Panc1 (cell line): ENCODE measurements at regions not wholly inside any gene's neighbourhood (a gene's known extent, or its start where the extent isn't known, plus 50 kb on each side); places are given as distances from the start of the nearest gene placed in this dataset.
A peak's percentile ranks its signal among the peaks of the same experiment; 100 is the strongest.

Experiments used
- POLR2AphosphoS5 ChIP-seq: IDR thresholded peaks from 2 replicates; pipeline ENCODE4 v1.6.1; 2012; ENCODE audit warnings: mild to moderate bottlenecking, low read depth, low read length, moderate library complexity
- TCF7L2 ChIP-seq: IDR thresholded peaks from 2 replicates; pipeline ENCODE4 v1.6.1; 2011; ENCODE audit warnings: mild to moderate bottlenecking, low read depth, low read length, inconsistent platforms
- TF ChIP-seq, protein P1 (sequence below): fragments of 450-650 bp; IDR thresholded peaks from 2 replicates; pipeline ENCODE4 v1.5.1; 2017; ENCODE audit warnings: mild to moderate bottlenecking
- TF ChIP-seq, protein P2 (sequence below), 2 experiments: IDR thresholded peaks; 2 replicates each; pipeline ENCODE4 v1.6.1; 2011 to 2012; ENCODE audit warnings: low read depth in 2 of 2, control low read depth in 1 of 2, low read length in 1 of 2, mild to moderate bottlenecking in 1 of 2, moderate library complexity in 1 of 2; ENCODE audit not compliant: insufficient read depth in 1 of 2

- TF ChIP-seq, protein P1, sequence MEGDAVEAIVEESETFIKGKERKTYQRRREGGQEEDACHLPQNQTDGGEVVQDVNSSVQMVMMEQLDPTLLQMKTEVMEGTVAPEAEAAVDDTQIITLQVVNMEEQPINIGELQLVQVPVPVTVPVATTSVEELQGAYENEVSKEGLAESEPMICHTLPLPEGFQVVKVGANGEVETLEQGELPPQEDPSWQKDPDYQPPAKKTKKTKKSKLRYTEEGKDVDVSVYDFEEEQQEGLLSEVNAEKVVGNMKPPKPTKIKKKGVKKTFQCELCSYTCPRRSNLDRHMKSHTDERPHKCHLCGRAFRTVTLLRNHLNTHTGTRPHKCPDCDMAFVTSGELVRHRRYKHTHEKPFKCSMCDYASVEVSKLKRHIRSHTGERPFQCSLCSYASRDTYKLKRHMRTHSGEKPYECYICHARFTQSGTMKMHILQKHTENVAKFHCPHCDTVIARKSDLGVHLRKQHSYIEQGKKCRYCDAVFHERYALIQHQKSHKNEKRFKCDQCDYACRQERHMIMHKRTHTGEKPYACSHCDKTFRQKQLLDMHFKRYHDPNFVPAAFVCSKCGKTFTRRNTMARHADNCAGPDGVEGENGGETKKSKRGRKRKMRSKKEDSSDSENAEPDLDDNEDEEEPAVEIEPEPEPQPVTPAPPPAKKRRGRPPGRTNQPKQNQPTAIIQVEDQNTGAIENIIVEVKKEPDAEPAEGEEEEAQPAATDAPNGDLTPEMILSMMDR, result peak; percentile 64
- TF ChIP-seq, protein P2, sequence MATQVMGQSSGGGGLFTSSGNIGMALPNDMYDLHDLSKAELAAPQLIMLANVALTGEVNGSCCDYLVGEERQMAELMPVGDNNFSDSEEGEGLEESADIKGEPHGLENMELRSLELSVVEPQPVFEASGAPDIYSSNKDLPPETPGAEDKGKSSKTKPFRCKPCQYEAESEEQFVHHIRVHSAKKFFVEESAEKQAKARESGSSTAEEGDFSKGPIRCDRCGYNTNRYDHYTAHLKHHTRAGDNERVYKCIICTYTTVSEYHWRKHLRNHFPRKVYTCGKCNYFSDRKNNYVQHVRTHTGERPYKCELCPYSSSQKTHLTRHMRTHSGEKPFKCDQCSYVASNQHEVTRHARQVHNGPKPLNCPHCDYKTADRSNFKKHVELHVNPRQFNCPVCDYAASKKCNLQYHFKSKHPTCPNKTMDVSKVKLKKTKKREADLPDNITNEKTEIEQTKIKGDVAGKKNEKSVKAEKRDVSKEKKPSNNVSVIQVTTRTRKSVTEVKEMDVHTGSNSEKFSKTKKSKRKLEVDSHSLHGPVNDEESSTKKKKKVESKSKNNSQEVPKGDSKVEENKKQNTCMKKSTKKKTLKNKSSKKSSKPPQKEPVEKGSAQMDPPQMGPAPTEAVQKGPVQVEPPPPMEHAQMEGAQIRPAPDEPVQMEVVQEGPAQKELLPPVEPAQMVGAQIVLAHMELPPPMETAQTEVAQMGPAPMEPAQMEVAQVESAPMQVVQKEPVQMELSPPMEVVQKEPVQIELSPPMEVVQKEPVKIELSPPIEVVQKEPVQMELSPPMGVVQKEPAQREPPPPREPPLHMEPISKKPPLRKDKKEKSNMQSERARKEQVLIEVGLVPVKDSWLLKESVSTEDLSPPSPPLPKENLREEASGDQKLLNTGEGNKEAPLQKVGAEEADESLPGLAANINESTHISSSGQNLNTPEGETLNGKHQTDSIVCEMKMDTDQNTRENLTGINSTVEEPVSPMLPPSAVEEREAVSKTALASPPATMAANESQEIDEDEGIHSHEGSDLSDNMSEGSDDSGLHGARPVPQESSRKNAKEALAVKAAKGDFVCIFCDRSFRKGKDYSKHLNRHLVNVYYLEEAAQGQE (IDR thresholded peaks at IDR 0.05; ENCODE audit: insufficient read depth in 1 of 2, low read depth in 2 of 2, low read length in 1 of 2), result no peak
- no peak for TF ChIP-seq POLR2AphosphoS5
- no peak for TF ChIP-seq TCF7L2
Measured at GRCh38 chr18:78448106-78448505, 531.5 kb upstream of the SALL3 start.
